Kidney glomerular epithelial cell (primary cell): ENCODE measurements at regions not wholly inside any gene's neighbourhood (a gene's known extent, or its start where the extent isn't known, plus 50 kb on each side); places are given as distances from the start of the nearest gene placed in this dataset.
"Not testable (repeated sequence)": the region's sequence is repeated elsewhere in the genome, so short reads cannot be mapped to it uniquely, and the experiment has no call there.

Experiments used
- DNase-seq: peaks from one replicate; lab custom pipeline; 2025; lab: John Stamatoyannopoulos, UW

DNA sequence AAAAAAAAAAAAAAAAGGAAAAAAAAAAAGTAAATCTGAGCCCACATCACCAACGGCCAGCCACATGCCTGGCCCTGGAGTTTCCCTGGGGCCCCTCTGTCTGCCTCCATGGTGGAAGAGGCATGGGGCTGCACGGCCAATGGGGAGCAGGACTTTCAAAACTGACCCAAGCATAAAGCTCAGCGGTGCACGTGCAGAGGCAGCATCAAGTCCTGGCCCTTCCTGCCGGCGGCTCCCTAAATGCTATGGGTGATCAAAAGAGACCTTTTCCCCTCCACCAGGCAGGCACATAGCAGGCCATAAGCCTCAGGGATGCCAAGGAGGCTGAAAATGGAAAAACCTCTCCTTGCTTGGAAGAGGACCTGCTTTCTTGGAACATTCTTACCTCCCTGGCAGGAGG lies 94.3 kb downstream of the OAT start:
- no peak for DNase-seq

DNA sequence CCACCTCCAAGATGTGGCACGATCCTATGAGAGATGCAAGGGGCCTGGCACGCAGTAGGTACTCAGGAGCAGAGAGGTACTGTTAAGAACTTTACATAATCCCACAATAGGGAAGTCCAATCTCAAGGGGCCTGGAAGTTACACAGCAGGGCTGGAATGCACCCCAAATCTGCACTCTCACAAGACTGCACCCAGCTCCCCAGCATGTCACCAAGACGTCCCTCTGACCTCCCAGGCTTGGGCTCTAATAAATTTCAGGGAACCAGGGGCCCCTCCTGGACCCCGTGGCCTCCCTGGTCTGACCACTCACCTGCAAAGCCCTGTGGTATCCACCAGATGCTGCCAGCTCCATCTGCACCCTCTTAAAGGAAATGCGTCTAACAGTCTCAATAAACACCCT lies 94.9 kb downstream of the OAT start:
- DNase-seq = no peak

GRCh38 chr10:124323111-124323725 lies 95.5 kb downstream of the OAT start:
- DNase-seq = no peak

- no peak for DNase-seq
These were observed 96.3 kb downstream of the OAT start for GRCh38 chr10:124322191-124322980.

GRCh38 chr10:124321433-124322089 lies 97.2 kb downstream of the OAT start:
- DNase-seq = no peak

DNA sequence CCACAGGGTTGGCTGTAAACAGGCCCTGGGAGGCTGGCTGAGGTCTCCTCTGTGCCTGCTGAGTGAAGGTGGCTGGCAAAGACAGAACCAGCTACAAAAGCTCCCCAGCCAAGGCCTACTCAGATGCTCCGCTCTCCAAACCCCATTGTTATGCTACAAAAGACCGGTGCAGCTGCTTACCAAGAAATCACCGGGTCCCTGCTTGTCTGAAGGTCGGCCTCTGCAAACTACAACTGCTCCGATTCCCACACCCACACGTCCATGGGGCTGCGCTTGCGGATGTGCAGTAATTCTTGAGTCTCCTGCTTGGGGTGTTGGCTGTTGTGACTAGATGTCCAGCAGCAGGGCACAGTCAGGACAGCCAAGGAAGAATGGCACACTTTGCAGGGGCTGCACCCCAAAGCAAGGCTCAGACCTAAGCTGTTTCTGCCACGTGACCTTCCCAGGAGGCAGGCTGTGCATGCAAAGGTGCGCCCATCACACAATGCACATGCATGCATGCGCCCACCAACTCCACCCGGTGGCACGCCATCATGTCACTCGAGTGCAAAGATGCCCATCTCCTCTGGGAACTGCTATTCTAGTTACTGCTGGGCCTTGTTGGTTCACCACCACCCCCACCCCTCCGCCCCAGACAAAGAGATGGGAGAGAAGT lies 97.8 kb downstream of the OAT start:
- DNase-seq = no peak

- DNase-seq = no peak
These were observed 98.8 kb downstream of the OAT start for GRCh38 chr10:124319926-124320391.

DNA sequence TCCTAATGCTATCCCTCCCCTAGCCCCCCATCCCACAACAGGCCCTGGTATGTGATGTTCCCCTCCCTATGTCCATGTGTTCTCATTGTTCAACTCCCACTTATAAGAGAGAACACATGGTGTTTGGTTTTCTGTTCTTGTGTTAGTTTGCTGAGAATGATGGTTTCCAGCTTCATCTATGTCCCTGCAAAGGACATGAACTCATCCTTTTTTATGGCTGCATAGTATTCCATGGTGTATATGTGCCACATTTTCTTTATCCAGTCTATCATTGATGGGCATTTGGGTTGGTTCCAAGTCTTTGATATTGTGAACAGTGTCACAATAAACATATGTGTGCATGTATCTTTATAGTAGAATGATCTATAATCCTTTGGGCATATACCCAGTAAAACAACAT lies 99.2 kb downstream of the OAT start:
- not testable (repeated sequence) for DNase-seq

DNA sequence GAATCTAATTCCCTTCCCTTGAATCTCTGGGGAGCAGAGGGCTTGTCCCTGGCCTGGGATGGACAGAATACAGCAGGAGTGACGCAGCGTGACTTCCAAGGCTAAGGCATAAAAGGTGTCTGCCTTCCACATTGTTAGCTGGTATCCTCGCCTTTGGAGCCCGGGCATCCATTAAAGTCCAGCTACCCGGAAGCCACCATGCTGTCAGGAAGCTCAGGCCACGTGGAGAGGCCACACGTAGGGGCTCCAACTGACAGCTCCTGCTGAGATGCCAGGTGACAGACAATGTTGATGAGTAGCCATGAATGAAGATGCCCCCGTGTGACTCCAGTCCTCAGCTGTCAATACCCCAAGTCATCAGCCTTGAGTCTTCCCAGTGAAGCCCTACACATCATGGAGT lies 99.9 kb downstream of the OAT start:
- no peak for DNase-seq

DNA sequence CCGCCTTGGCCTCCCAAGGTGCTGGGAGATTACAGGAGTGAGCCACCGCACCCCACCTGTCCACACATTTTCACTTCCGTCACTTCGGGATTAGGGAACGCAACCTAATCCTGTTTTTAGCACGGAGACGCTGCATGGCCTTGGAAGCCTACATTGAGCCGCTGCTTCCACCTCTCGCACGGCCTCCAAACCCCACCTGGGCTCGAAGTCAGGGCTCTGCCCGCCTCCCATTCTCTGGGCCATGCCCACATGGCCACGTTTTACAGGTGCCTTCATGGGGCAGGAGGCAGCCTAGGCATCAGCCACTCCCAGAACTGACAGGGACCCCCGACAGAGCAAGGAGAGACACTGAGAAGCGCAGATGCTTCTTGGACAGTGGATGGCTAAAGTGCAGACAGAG lies 100.6 kb downstream of the OAT start:
- no peak for DNase-seq

DNA sequence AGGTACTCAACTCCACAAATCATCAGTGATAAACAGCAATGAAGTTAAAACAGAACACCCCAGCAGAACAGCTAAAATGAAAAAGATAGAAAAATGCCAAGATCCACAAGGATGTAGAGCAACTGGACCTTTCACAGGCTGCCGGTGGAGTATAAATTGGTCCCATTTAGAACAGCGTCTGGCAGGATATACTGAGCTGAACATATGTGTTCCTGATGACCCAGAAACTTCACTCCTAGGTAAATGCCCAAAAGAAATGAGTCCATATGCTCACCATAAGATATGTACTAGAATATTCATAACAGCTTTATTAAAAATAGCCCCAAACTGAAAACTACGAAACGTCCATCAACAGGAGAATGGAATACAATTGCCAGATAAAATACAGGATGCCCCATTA lies 102.4 kb downstream of the OAT start:
- no peak for DNase-seq

GRCh38 chr10:124315591-124316270 lies 103.0 kb downstream of the OAT start:
- DNase-seq = no peak

DNA sequence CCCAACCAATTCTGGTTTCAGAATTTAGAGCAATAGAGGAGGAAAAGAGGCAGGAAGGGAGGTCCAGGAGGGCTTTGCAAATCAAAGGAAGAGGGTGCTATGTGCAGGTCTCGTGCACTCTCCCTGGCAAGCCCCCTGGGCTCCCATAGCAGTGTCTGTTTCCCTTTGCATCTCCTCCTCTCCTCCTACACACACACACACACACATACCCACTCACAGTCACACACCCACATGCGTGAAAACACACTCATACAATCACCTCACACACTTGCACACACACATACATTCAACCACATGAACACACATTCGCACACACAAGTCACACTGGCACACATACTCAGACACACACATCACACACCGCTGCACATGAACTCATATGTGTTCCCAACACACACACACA lies 105.3 kb downstream of the OAT start:
- no peak for DNase-seq

DNA sequence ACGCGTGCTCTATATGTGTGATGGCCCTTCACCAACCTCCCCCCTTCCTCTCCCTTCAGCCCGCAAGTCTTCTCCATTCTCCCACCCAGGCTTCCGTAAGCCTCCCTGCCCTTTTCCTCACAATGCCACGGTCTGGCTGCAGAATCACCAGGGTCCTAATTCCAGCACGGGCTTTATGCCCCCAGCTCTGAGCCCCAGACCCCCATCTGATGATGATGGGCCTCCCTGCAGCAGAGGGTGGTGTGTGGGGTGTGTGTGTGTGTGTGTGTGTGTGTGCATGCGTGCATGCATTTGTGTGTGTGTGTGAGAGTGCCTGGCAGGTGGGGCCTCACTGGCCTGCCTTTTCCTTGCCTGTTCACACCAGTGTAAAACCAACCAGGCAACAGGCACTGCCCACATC lies 109.9 kb downstream of the OAT start:
- no peak for DNase-seq

- no peak for DNase-seq
These were observed 110.6 kb downstream of the OAT start for GRCh38 chr10:124308056-124308645.

- DNase-seq = no peak
These were observed 111.1 kb downstream of the OAT start for GRCh38 chr10:124307591-124307990.

DNA sequence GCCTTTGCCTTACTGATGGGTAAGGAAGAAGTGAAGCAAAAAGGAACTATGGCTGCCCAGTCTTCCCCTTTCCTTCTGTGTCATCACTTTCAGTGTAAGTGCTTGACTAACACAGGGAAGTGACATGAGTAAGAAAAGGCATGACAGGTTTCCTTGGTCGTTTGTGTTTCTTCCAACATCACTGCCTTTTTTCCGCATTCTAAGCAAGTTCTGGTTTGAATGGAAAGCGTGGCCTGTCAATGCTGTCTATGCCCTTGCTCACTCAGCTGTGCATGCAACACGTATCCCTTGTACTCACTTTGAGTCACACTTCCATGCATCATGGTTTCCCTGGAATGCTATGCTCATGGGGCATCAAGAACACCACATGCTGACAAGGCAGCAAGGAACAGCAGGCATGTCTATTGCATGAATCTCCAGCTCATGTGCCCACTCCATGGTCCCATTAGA lies 111.8 kb downstream of the OAT start:
- DNase-seq = peak; percentile 97

DNA sequence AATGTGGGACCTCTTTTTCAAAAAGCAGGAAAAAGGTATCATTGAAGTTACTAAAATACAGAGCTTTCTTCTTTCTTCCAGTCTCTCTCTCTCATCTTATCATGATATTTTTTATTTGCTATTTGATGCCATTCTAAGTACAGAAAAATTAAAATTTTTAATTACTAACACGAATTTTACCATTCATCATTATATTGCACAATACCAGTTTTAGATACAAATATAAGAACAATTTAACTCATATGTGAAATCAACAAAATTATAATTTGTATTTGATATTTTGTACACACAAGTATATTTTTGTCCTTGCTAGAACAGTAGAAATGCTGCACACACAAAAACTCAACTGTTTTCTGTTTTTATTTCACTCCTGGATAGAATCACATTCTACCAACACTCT lies 112.2 kb downstream of the OAT start:
- no peak for DNase-seq

DNA sequence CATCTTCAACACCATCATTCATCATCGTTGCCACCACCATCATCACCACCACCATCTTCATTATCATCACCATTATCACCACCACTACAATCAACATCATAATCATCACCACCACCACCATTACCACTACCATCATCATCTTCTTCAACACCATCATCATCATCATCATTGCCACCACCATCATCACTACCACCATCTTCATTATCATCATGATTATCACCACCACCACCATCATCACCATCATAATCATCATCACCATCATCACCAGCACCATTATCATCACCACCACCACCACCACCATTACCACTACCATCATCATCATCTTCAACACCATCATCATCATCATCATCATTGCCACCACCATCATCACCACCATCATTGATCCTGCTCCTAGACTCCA lies 112.7 kb downstream of the OAT start:
- DNase-seq = no peak

GRCh38 chr10:124305131-124305530 lies 113.6 kb downstream of the OAT start:
- no peak for DNase-seq

GRCh38 chr10:124303662-124304418 lies 114.9 kb downstream of the OAT start:
- no peak for DNase-seq
